ENCODE measurements at regions not wholly inside any gene's neighbourhood (a gene's known extent, or its start where the extent isn't known, plus 50 kb on each side); places are given as distances from the start of the nearest gene placed in this dataset.

DNA sequence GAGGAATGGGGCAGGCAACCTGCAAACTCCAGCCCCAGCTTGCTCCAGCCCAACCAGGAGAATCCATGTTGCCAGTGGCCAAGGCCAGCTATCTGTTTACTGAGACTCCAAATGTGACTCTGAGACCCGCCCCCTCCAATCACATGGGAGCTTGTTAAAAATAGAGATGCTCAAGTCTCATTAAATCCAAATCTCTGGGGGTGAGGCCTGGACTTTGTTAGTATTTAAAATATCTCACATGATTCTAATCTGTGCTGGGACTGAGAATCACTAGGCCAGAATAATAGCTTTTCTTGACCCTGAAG is 224.2 kb upstream of the TBL1XR1 start:
- no peak for TF ChIP-seq GABPA (IDR thresholded peaks at IDR 0.05; ENCODE audit: low read depth, low read length)
- TF ChIP-seq GABPA (CRISPR knock-in tag; IDR thresholded peaks at IDR 0.05; ENCODE audit: low read depth) = no peak
- TF ChIP-seq, protein P1, sequence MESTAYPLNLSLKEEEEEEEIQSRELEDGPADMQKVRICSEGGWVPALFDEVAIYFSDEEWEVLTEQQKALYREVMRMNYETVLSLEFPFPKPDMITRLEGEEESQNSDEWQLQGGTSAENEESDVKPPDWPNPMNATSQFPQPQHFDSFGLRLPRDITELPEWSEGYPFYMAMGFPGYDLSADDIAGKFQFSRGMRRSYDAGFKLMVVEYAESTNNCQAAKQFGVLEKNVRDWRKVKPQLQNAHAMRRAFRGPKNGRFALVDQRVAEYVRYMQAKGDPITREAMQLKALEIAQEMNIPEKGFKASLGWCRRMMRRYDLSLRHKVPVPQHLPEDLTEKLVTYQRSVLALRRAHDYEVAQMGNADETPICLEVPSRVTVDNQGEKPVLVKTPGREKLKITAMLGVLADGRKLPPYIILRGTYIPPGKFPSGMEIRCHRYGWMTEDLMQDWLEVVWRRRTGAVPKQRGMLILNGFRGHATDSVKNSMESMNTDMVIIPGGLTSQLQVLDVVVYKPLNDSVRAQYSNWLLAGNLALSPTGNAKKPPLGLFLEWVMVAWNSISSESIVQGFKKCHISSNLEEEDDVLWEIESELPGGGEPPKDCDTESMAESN (CRISPR knock-in tag; conservative IDR thresholded peaks at IDR 0.05) = no peak
- no peak for TF ChIP-seq ZNF331 (CRISPR knock-in tag; IDR thresholded peaks at IDR 0.05)
- no peak for TF ChIP-seq HOXA7 (CRISPR knock-in tag; IDR thresholded peaks at IDR 0.05)
- TF ChIP-seq RFX5 (IDR thresholded peaks at IDR 0.05; ENCODE audit: low read depth, low read length) = no peak
